Activated CD8-positive, alpha-beta T cell treated with anti-CD3 and anti-CD28 coated beads for 36 hours (primary cell): ENCODE measurements at regions not wholly inside any gene's neighbourhood (a gene's known extent, or its start where the extent isn't known, plus 50 kb on each side); places are given as distances from the start of the nearest gene placed in this dataset.
"Not testable (repeated sequence)": the region's sequence is repeated elsewhere in the genome, so short reads cannot be mapped to it uniquely, and the experiment has no call there.

Source experiments
- ATAC-seq: fragments of 200-7000 bp; cut with Tn5 transposase; one replicate; pipeline ENCODE4 v1.10.0; 2021; ENCODE audit warnings: mild to moderate bottlenecking, moderate library complexity
- CTCF ChIA-PET: fragments of 350-600 bp; sonication (Branson Sonifier 250); formaldehyde crosslinking; loops from one replicate; lab custom pipeline; 2021; ENCODE audit warnings: antibody characterized with exemption; lab: Charles Lee
- POLR2A ChIA-PET: fragments of 350-600 bp; sonication (Branson Sonifier 250); formaldehyde crosslinking; loops from one replicate; lab custom pipeline; 2021; ENCODE audit warnings: antibody characterized with exemption; lab: Charles Lee
- DNase-seq: peaks from one replicate; pipeline ENCODE4 v3.0.0-alpha.2; 2020
- H3K27ac Mint-ChIP-seq: one replicate; pipeline ENCODE4 v1.8.0; 2021; ENCODE audit warnings: mild to moderate bottlenecking, mixed read lengths
- H3K27me3 Mint-ChIP-seq: one replicate; pipeline ENCODE4 v1.8.0; 2021; ENCODE audit warnings: mixed read lengths
- H3K36me3 Mint-ChIP-seq: one replicate; pipeline ENCODE4 v1.8.0; 2021; ENCODE audit warnings: low read depth, mixed read lengths
- H3K4me1 Mint-ChIP-seq: one replicate; pipeline ENCODE4 v1.8.0; 2021; ENCODE audit warnings: low read depth, mixed read lengths
- H3K4me3 Mint-ChIP-seq: one replicate; pipeline ENCODE4 v1.8.0; 2021; ENCODE audit warnings: mild to moderate bottlenecking, moderate library complexity, mixed read lengths
- H3K9me3 Mint-ChIP-seq: one replicate; pipeline ENCODE4 v1.8.0; 2021; ENCODE audit warnings: mixed read lengths
- CTCF ChIP-seq: fragments of 200-600 bp; IDR thresholded peaks from one replicate; pipeline ENCODE4 v1.8.0; 2022; ENCODE audit warnings: antibody characterized with exemption, mild to moderate bottlenecking
- intact Hi-C: fragments of 100-400 bp; cut with micrococcal nuclease; formaldehyde crosslinking; loops from one replicate; pipeline ENCODE4 v1.10.0; 2022

- Mint-ChIP-seq H3K27ac (no peak overlapping the region), H3K4me1 (no peaks in the 10 kb centered on the region), H3K27me3 (no peaks in the 10 kb centered on the region), H3K36me3 (no peaks in the 10 kb centered on the region), H3K9me3 (no peaks in the 10 kb centered on the region), H3K4me3 (no peak overlapping the region)
- intact Hi-C loops = no loop called here
- DNase-seq (no peak), ATAC-seq (no peak)
- no peak for TF ChIP-seq CTCF
- POLR2A ChIA-PET = no interaction called here
- CTCF ChIA-PET = interaction anchor here (1.0 kb wide), 1 partner anchor 14 kb away, joined by 3 read pairs; no protein-coding TSS in a partner anchor
Measured at GRCh38 chr22:44640618-44641155, 61.3 kb upstream of the PRR5 start.

GRCh38 chr22:44639891-44640617 is 62.0 kb upstream of the PRR5 start:
- H3K27me3 Mint-ChIP-seq = no peaks in the 10 kb centered on the region

GRCh38 chr22:44638971-44639760 is 62.8 kb upstream of the PRR5 start:
- intact Hi-C loops = no loop called here
- CTCF ChIA-PET = no interaction called here
- DNase-seq = no peak
- Mint-ChIP-seq H3K27me3 (no peaks in the 10 kb centered on the region), H3K4me3 (no peak overlapping the region), H3K4me1 (no peaks in the 10 kb centered on the region), H3K27ac (no peak overlapping the region), H3K36me3 (no peaks in the 10 kb centered on the region), H3K9me3 (no peaks in the 10 kb centered on the region)
- TF ChIP-seq CTCF = no peak
- POLR2A ChIA-PET = no interaction called here
- no peak for ATAC-seq

More at GRCh38 chr22:44639891-44640617, 62.0 kb upstream of the PRR5 start:
- DNase-seq (no peak), ATAC-seq (no peak)
- Mint-ChIP-seq H3K27ac (no peak overlapping the region), H3K9me3 (no peaks in the 10 kb centered on the region), H3K36me3 (no peaks in the 10 kb centered on the region), H3K4me1 (no peaks in the 10 kb centered on the region), H3K4me3 (no peak overlapping the region)
- ChIA-PET CTCF (no interaction called here), POLR2A (no interaction called here)
- TF ChIP-seq CTCF = no peak
- intact Hi-C loops = no loop called here

- H3K4me1 Mint-ChIP-seq, H3K27ac Mint-ChIP-seq, H3K9me3 Mint-ChIP-seq, intact Hi-C loops, H3K36me3 Mint-ChIP-seq, H3K27me3 Mint-ChIP-seq, DNase-seq, H3K4me3 Mint-ChIP-seq, ATAC-seq: not testable (repeated sequence)
- POLR2A ChIA-PET = interaction anchor here (0.6 kb wide), 1 partner anchor 30 kb away, joined by 3 read pairs; no protein-coding TSS in a partner anchor
- CTCF ChIA-PET = interaction anchor here (2.1 kb wide), 1 partner anchor 10 kb away, joined by 7 read pairs; no protein-coding TSS in a partner anchor
Measured at GRCh38 chr22:44636502-44637206, 65.3 kb upstream of the PRR5 start.

- ATAC-seq, H3K27me3 Mint-ChIP-seq, H3K4me3 Mint-ChIP-seq, H3K9me3 Mint-ChIP-seq, H3K27ac Mint-ChIP-seq, POLR2A ChIA-PET, H3K4me1 Mint-ChIP-seq, H3K36me3 Mint-ChIP-seq, DNase-seq, intact Hi-C loops: not testable (repeated sequence)
- CTCF ChIA-PET = interaction anchor here (1.3 to 2.1 kb wide), 2 partner anchors 9 to 10 kb away, joined by 3 to 7 read pairs; no protein-coding TSS in a partner anchor
Measured at GRCh38 chr22:44635567-44635966, 66.4 kb upstream of the PRR5 start.
